Transverse colon (tissue), 4 donors: ENCODE measurements at regions not wholly inside any gene's neighbourhood (a gene's known extent, or its start where the extent isn't known, plus 50 kb on each side); places are given as distances from the start of the nearest gene placed in this dataset.

Experiments
- DNase-seq: peaks from one replicate; pipeline ENCODE4 v3.0.0-alpha.2; 2019
- H3K27ac ChIP-seq, 4 donors: fragments of 200-600 bp; sonication (generic); 2 replicates each; pipeline ENCODE4 v1.5.1; 2016 to 2018; ENCODE audit warnings: inconsistent platforms in 4 of 4
- H3K27me3 ChIP-seq: fragments of 200-600 bp; sonication (generic); 2 replicates; pipeline ENCODE4 v1.5.1; 2017; ENCODE audit warnings: inconsistent platforms
- H3K36me3 ChIP-seq, 4 donors: fragments of 200-600 bp; sonication (generic); 2 replicates each; pipeline ENCODE4 v1.5.1; 2017 to 2019; ENCODE audit warnings: inconsistent platforms in 4 of 4
- H3K4me1 ChIP-seq, 4 donors: fragments of 200-600 bp; sonication (generic); 2 replicates each; pipeline ENCODE4 v1.5.1; 2017 to 2020; ENCODE audit warnings: inconsistent platforms in 4 of 4
- H3K4me3 ChIP-seq, 4 donors: fragments of 200-600 bp; sonication (generic); 1 replicate in 1 of 4; 2 replicates in 3 of 4; pipeline versions ENCODE4 v1.5.1 to v1.6.1; 2017 to 2019; ENCODE audit warnings: inconsistent platforms in 4 of 4
- H3K9me3 ChIP-seq, 2 donors: fragments of 200-600 bp; sonication (generic); 2 replicates each; pipeline ENCODE4 v1.5.1; 2017 to 2019; ENCODE audit warnings: inconsistent platforms in 2 of 2
- CTCF ChIP-seq, 5 experiments: fragments of 200-600 bp in 3 of 5; fragments of 450-650 bp in 2 of 5; sonication (generic) in 3 of 5; IDR thresholded peaks; 1 replicate in 2 of 5; 2 replicates in 3 of 5; pipeline ENCODE4 v1.5.1; 2016 to 2017; ENCODE audit warnings: antibody characterized with exemption in 5 of 5, inconsistent platforms in 3 of 5, mild to moderate bottlenecking in 2 of 5, moderate library complexity in 1 of 5
- EP300 ChIP-seq: sonication (generic); formaldehyde crosslinking; IDR thresholded peaks from one replicate; pipeline ENCODE4 v1.6.1; 2017; ENCODE audit warnings: antibody characterized with exemption, low read depth
- POLR2A ChIP-seq: fragments of 450-650 bp; IDR thresholded peaks from one replicate; pipeline ENCODE4 v1.6.1; 2016; ENCODE audit warnings: antibody characterized with exemption, mild to moderate bottlenecking, moderate library complexity
- POLR2AphosphoS5 ChIP-seq, 3 donors: sonication (generic); formaldehyde crosslinking; IDR thresholded peaks; one replicate each; pipeline ENCODE4 v1.6.1; 2016; ENCODE audit warnings: antibody characterized with exemption in 3 of 3
- WGBS, 2 donors: methylation state at CpG; one replicate each; pipeline ENCODE4 v1.1.5; 2018; ENCODE audit warnings: low coverage in 1 of 2; 5-methylcytosine and 5-hydroxymethylcytosine counted together
- in situ Hi-C, 4 donors: fragments of 200-750 bp; cut with MboI; loops; one replicate each; pipeline versions ENCODE4 v1.15.0 to v1.15.1; 2017; ENCODE audit warnings: low sequenced_read_pairs in 3 of 4, low pct_ligation_motif_present in 1 of 4, low pct_unique_long_range_greater_than_20kb in 1 of 4
- intact Hi-C: fragments of 100-400 bp; cut with DNase I; formaldehyde crosslinking; loops from one replicate; pipeline ENCODE4 v1.15.1; 2023; ENCODE audit warnings: low total_unique reads

- Histone ChIP-seq H3K36me3 (no peaks in the 10 kb centered on the region), H3K4me3 (no peak overlapping the region), H3K27ac (no peak overlapping the region), H3K27me3 (no peaks in the 10 kb centered on the region), H3K9me3 (no peaks in the 10 kb centered on the region), H3K4me1 (no peaks in the 10 kb centered on the region)
- in situ Hi-C loops (loop anchor here in 1 of 4 donors (25.0 kb wide), 1 partner anchor 440 kb away; no protein-coding TSS in a partner anchor), intact Hi-C loops (no loop called here)
- 62 to 84% methylated on average over 3 of the region's 3 CpGs for WGBS, 2 donors
- no peak for DNase-seq
- TF ChIP-seq POLR2AphosphoS5 (IDR thresholded peaks at IDR 0.05) (no peak), POLR2A (no peak), CTCF (IDR thresholded peaks at IDR 0.05) (no peak), EP300 (no peak)
Observed at GRCh38 chr5:159547466-159548195, 217.3 kb upstream of the IL12B start.

GRCh38 chr5:159548517-159548916 lies 218.2 kb upstream of the IL12B start:
- WGBS, 2 donors = 56% methylated on average over 3 of the region's 3 CpGs; no CpG with 5 or more reads in 1 of the 2 donors
- intact Hi-C loops = no loop called here
- Histone ChIP-seq H3K27me3 (no peaks in the 10 kb centered on the region), H3K9me3 (no peaks in the 10 kb centered on the region), H3K4me1 (no peaks in the 10 kb centered on the region), H3K36me3 (no peaks in the 10 kb centered on the region), H3K4me3 (no peak overlapping the region), H3K27ac (no peak overlapping the region)
- TF ChIP-seq EP300 (no peak), CTCF (IDR thresholded peaks at IDR 0.05) (no peak), POLR2AphosphoS5 (IDR thresholded peaks at IDR 0.05) (no peak), POLR2A (no peak)
- in situ Hi-C loops = loop anchor here in 1 of 4 donors (25.0 kb wide), 1 partner anchor 439 kb away; no protein-coding TSS in a partner anchor
- no peak for DNase-seq

- H3K27ac ChIP-seq = no peak overlapping the region
- no peak for DNase-seq
- TF ChIP-seq CTCF (IDR thresholded peaks at IDR 0.05) = no peak
- TF ChIP-seq POLR2AphosphoS5 (IDR thresholded peaks at IDR 0.05) = no peak
- no peak for TF ChIP-seq POLR2A
- no peak for TF ChIP-seq EP300
- H3K4me1 ChIP-seq = no peaks in the 10 kb centered on the region
- intact Hi-C loops (no loop called here), in situ Hi-C loops (loop anchor here in 1 of 4 donors (25.0 kb wide), 1 partner anchor 438 kb away; no protein-coding TSS in a partner anchor)
- H3K27me3 ChIP-seq = no peaks in the 10 kb centered on the region
- H3K4me3 ChIP-seq = no peak overlapping the region
- WGBS, 2 donors = 32 to 45% methylated on average over 1 of the region's 1 CpG
- H3K36me3 ChIP-seq = no peaks in the 10 kb centered on the region
- H3K9me3 ChIP-seq = no peaks in the 10 kb centered on the region
Observed at GRCh38 chr5:159549046-159549445, 218.8 kb upstream of the IL12B start.

- no peak overlapping the region for H3K4me3 ChIP-seq
- WGBS, 2 donors = 63 to 70% methylated on average over 1 of the region's 1 CpG
- intact Hi-C loops = no loop called here
- H3K36me3 ChIP-seq = no peaks in the 10 kb centered on the region
- H3K27me3 ChIP-seq = no peaks in the 10 kb centered on the region
- no peaks in the 10 kb centered on the region for H3K4me1 ChIP-seq
- DNase-seq = no peak
- TF ChIP-seq POLR2AphosphoS5 (IDR thresholded peaks at IDR 0.05) = no peak
- no peak for TF ChIP-seq POLR2A
- TF ChIP-seq CTCF (IDR thresholded peaks at IDR 0.05) = no peak
- no peak for TF ChIP-seq EP300
- no peaks in the 10 kb centered on the region for H3K9me3 ChIP-seq
- no peak overlapping the region for H3K27ac ChIP-seq
- in situ Hi-C loops = no loop called here
Observed at GRCh38 chr5:159550951-159551350, 220.7 kb upstream of the IL12B start.
